Skeletal muscle tissue (tissue), 3 donors: ENCODE measurements at regions not wholly inside any gene's neighbourhood (a gene's known extent, or its start where the extent isn't known, plus 50 kb on each side); places are given as distances from the start of the nearest gene placed in this dataset.

ENCODE experiments used
- H3K27ac ChIP-seq: one replicate; pipeline ENCODE4 v1.7.0; 2013; ENCODE audit warnings: mild to moderate bottlenecking, low read depth, low read length, inconsistent platforms
- H3K27me3 ChIP-seq, 3 donors: one replicate each; pipeline ENCODE4 v1.7.0; 2013; ENCODE audit warnings: low read length in 3 of 3; ENCODE audit not compliant: control insufficient read depth in 3 of 3, insufficient read depth in 3 of 3
- H3K36me3 ChIP-seq, 3 donors: one replicate each; pipeline ENCODE4 v1.7.0; 2013; ENCODE audit warnings: low read length in 3 of 3; ENCODE audit not compliant: control insufficient read depth in 3 of 3, insufficient read depth in 3 of 3
- H3K4me1 ChIP-seq, 3 donors: one replicate each; pipeline ENCODE4 v1.7.0; 2013; ENCODE audit warnings: low read length in 3 of 3, mild to moderate bottlenecking in 3 of 3; ENCODE audit not compliant: control insufficient read depth in 3 of 3, insufficient read depth in 3 of 3
- H3K4me3 ChIP-seq, 3 donors: one replicate each; pipeline ENCODE4 v1.7.0; 2013; ENCODE audit warnings: low read length in 3 of 3
- H3K9ac ChIP-seq, 3 donors: one replicate each; pipeline ENCODE4 v1.7.0; 2013; ENCODE audit warnings: low read length in 3 of 3, mild to moderate bottlenecking in 3 of 3, moderate library complexity in 2 of 3, low read depth in 1 of 3
- H3K9me3 ChIP-seq, 3 donors: one replicate each; pipeline ENCODE4 v1.7.0; 2013; ENCODE audit warnings: low read length in 3 of 3; ENCODE audit not compliant: control insufficient read depth in 3 of 3
- donor health status: Osteomylitis.

DNA sequence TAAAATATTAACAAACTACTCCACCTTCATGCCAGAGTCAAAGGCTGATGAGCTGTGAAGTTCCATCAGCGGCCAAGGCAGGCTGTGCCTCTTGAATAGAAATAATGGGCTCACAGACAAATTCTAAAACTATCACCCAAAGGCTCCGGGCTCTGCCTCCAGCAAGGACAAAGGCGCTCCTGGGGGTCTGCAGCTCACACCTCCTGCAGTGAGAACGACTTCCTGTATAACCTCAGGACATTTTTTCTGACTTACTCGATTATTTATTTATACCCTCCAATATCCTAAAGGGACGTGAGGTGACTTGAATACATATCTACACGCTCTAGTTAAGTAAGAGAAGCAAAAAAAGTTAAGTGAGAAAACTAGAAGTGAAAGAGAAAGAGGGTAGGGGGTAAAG lies 500.7 kb downstream of the CCSER2 start:
- Histone ChIP-seq H3K9me3 (no peaks in the 10 kb centered on the region), H3K4me1 (no peaks in the 10 kb centered on the region), H3K36me3 (no peaks in the 10 kb centered on the region), H3K27me3 (no peaks in the 10 kb centered on the region), H3K9ac (no peak overlapping the region), H3K27ac (no peak overlapping the region), H3K4me3 (no peak overlapping the region)

DNA sequence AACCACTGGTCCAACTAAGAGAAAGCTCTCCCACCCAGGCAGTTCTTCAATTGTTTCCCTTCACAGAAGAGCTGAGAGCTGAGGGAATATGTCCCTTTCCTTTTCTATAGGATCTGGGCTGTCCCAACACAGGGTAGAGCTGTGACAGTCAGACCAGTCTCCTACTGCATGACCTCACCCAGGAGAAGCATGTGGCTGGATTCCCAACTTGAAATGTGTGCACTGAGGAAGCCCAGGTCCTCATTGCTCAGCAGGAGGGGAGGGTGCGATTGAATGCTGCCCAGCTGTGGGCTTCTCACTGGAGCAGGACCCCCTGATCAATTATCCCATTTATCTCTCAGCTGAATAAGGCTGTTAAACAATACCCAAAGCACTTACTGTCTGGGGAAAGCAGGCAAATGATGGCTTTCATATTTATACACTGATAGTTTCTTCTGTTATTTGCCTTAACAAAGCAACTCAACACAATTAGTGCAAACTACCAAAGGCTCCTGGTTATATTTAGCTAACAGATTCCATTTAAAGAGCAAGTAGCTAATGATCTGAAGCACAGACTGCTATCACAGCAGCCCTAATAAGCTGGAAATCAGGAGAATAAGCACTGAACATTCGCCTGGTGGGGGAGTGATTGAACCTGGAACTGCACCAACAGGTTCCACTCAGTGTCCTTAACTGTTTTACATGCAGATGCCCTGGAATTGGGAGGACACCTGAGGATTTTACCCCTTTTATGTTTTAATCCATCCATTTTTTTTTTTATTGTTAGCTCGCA lies 508.8 kb downstream of the CCSER2 start:
- Histone ChIP-seq H3K4me3 (no peak overlapping the region), H3K36me3 (no peaks in the 10 kb centered on the region), H3K9me3 (no peaks in the 10 kb centered on the region), H3K27ac (no peak overlapping the region), H3K27me3 (no peaks in the 10 kb centered on the region), H3K9ac (no peak overlapping the region), H3K4me1 (no peaks in the 10 kb centered on the region)

DNA sequence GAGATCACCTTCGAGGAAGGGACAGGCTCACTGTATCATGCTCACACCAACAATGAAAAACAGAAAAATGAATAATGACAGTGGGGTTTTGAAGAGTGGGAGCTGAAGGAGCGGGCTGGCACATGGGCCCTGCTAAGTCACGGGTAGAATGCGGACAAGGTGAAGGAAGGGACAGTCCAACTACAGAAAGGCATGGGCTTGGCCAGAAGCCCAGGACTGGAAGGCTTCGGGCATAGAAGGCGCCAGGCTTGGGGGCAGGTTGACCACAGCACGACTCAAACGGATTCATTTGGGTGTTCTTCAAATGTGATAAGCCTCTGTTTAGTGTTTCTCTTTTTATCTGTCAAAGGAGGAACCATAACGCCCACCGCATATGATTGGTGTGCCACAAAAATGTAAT lies 509.5 kb downstream of the CCSER2 start:
- H3K9ac ChIP-seq: no peak overlapping the region
- no peak overlapping the region for H3K4me3 ChIP-seq
- no peaks in the 10 kb centered on the region for H3K27me3 ChIP-seq
- H3K27ac ChIP-seq: no peak overlapping the region
- no peaks in the 10 kb centered on the region for H3K36me3 ChIP-seq
- H3K4me1 ChIP-seq: no peaks in the 10 kb centered on the region
- H3K9me3 ChIP-seq: no peaks in the 10 kb centered on the region

DNA sequence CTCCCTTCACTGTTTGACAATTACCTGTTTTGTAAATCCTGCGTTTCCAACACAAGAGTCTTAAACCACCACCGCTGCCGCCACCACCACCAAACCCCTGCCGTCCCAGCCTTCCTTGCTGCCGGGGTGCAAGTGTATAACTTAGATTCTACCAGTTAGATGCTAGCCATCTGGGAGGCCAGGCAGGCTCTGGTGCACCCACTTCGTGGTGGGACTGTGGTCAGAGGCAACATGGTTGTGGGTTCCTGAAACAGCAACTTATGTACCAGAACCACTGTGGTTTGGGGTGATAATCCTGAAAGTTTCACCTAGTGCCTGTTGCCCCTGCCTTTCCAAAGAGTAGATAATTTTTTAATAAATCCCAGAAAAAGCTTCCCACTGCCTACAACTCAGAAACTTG lies 510.5 kb downstream of the CCSER2 start:
- Histone ChIP-seq H3K27ac (no peak overlapping the region), H3K4me3 (no peak overlapping the region), H3K9ac (no peak overlapping the region), H3K36me3 (no peaks in the 10 kb centered on the region), H3K27me3 (no peaks in the 10 kb centered on the region), H3K4me1 (no peaks in the 10 kb centered on the region), H3K9me3 (no peaks in the 10 kb centered on the region)

DNA sequence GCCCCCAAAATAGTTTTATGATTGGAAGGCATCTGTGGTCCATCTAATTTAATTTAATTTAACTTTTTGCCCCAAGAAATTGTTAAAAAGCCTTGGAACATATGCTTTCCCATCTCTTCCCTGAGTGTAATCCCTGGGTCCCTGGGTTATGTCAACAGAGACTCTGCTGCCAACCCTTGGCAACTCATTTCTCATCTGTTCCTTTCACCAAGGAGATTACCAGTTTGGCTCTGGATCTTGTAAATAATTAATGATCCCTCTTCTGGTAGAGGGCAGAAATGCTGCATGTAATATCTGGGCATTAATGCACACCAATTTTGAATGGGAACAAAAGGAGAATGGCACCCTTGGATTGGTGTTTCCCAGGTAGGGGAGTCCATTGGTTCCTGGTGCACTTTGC lies 514.2 kb downstream of the CCSER2 start:
- Histone ChIP-seq H3K27ac (no peak overlapping the region), H3K27me3 (no peaks in the 10 kb centered on the region), H3K9ac (no peak overlapping the region), H3K36me3 (no peaks in the 10 kb centered on the region), H3K4me3 (no peak overlapping the region), H3K9me3 (no peaks in the 10 kb centered on the region), H3K4me1 (no peaks in the 10 kb centered on the region)

DNA sequence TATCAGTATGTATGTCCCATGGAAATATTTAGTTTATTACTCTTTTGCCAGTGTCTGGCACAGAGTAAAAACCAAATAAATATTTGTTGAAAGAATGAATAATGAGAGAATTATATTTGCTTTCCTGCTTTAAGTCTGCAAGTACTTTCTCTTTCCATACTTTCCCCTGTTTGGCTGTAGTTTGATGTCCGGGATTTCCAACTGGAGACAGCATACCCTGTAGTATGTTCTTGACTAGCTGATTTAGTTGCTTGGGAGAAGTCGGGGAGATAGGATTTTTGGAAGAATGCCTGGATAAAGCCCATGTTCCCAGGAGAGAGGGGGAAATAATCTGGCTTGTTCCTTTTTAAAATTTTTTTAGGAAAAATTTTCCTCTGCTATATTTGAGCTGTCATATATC lies 516.1 kb downstream of the CCSER2 start:
- Histone ChIP-seq H3K27ac (no peak overlapping the region), H3K4me3 (no peak overlapping the region), H3K9me3 (no peaks in the 10 kb centered on the region), H3K4me1 (no peaks in the 10 kb centered on the region), H3K9ac (no peak overlapping the region), H3K27me3 (no peaks in the 10 kb centered on the region), H3K36me3 (no peaks in the 10 kb centered on the region)

DNA sequence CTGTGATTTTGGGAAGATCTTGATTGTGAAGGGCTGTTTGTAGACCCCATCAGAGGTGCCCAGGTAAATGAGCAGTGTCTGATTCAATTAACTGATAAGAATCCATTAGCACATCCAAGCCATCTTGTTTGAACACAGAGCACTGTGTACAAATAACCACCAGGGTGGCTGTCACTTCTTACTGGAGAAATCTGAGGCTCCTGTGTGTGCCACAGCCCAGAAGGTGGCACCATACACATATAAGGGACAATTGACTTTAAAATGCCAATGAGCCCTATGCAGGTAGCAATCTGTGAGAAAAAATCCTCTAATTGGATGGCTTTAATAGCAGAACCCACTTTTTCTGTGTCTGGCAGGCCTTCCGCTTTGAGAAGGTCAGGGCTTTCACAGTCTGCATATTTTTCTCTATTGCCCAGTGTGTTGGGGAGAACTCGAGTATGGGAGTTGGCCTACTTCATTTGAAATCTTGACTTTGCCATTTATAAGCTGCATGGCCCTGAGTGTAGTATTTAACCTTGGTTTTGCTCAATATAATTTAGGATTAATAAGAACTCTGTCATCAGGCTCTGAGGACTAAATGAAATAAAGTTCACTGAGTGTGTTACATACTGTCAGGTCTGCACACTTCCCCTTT lies 517.4 kb downstream of the CCSER2 start:
- H3K9ac ChIP-seq: no peak overlapping the region
- no peaks in the 10 kb centered on the region for H3K9me3 ChIP-seq
- H3K36me3 ChIP-seq: no peaks in the 10 kb centered on the region
- H3K4me1 ChIP-seq: no peaks in the 10 kb centered on the region
- no peak overlapping the region for H3K4me3 ChIP-seq
- H3K27ac ChIP-seq: no peak overlapping the region
- no peaks in the 10 kb centered on the region for H3K27me3 ChIP-seq

DNA sequence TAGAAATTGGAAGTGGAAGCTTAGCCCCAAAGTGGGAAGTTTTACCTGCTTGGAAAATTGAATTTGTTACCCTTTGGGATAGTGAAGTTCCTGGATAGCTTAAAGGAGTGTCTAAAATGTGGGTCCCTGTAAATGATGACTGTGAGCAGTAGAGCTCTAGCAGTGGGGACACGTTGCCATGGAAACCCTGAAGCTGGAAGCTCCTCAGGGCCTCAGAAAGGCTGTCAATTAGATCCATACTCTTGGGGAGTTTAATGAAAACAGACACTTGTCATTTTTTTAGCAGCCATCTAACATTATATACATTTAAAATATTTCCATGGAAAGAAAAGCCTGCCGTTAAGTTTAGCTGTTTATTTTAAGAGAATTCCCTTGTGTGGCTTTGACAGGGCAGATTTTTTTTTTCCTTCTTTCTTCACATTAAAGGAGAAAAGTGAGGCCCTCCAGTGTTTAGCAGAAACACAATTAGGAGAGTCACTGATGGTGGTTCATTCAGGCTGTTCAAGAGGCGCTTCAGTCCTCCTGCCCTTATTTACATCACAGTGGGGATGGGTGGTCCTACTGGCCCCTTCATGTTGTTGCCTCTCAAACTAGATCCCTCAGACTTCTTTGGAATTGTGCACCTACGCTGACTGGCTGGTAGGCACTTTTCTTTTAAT lies 518.4 kb downstream of the CCSER2 start:
- Histone ChIP-seq H3K27ac (no peak overlapping the region), H3K27me3 (no peaks in the 10 kb centered on the region), H3K36me3 (no peaks in the 10 kb centered on the region), H3K9me3 (no peaks in the 10 kb centered on the region), H3K4me3 (no peak overlapping the region), H3K4me1 (no peaks in the 10 kb centered on the region), H3K9ac (no peak overlapping the region)

DNA sequence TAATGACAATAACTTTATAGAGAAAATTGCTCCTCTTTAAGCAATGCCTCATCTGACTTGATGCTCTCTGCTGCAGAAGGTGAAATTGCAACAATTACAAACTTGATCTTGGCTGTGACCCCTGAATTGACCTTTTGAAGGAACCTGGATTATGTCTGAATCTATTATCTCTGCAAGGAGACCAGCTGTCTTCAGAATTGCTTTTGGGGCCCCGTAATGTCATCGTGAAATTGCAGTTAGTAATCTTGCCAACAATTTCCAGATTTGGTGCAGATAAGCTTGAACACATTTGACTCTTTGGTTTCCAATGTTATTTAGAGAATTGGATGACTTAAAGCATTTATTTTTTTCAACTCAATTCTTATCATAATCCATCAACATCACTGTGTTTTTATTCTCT lies 520.6 kb downstream of the CCSER2 start:
- Histone ChIP-seq H3K27me3 (no peaks in the 10 kb centered on the region), H3K27ac (no peak overlapping the region), H3K36me3 (no peaks in the 10 kb centered on the region), H3K9ac (no peak overlapping the region), H3K9me3 (no peaks in the 10 kb centered on the region), H3K4me1 (no peaks in the 10 kb centered on the region), H3K4me3 (no peak overlapping the region)

DNA sequence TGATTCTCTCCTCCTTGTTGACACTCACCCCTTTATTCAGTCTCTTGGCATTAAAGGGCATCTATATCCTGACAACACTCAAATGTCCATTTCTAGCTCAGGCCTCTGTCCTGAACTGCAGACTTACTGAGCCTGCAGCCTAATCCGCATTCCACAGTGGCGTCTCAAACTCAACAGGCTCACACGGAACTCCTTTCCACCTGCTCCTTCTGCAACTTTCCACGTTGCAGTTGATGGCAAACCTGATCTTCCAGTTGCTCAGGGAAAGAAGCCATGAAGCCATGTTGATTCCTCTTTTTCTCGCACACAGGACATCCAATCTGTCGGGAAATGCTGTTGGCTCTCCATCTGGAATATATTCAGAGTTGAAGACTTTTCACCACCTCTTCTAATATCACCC lies 522.4 kb downstream of the CCSER2 start:
- Histone ChIP-seq H3K27ac (no peak overlapping the region), H3K4me1 (no peaks in the 10 kb centered on the region), H3K4me3 (no peak overlapping the region), H3K27me3 (no peaks in the 10 kb centered on the region), H3K9ac (no peak overlapping the region), H3K36me3 (no peaks in the 10 kb centered on the region), H3K9me3 (no peaks in the 10 kb centered on the region)
